PC-9 (cell line): ENCODE measurements at regions not wholly inside any gene's neighbourhood (a gene's known extent, or its start where the extent isn't known, plus 50 kb on each side); places are given as distances from the start of the nearest gene placed in this dataset.

Experiments used
- BruUV-seq: library from RNA; stranded (reverse); fragments of 400-500 nt; replicated peaks from 2 replicates; lab custom pipeline; 2021; lab: Mats Ljungman, UMichigan
- CTCF ChIA-PET: fragments of 300-600 bp; sonication (Branson Sonifier 250); formaldehyde crosslinking; loops from one replicate; lab custom pipeline; 2022; ENCODE audit warnings: antibody characterized with exemption; lab: Charles Lee
- POLR2A ChIA-PET: fragments of 300-600 bp; sonication (Branson Sonifier 250); formaldehyde crosslinking; loops from one replicate; lab custom pipeline; 2022; ENCODE audit warnings: antibody characterized with exemption; ENCODE audit not compliant: unreplicated experiment; lab: Charles Lee
- DNase-seq, 2 experiments: peaks; one replicate each; pipeline versions ENCODE4 v3.0.0 to v3.0.0-alpha.2; 2015 to 2022; ENCODE audit warnings: mixed read lengths in 1 of 2
- H2AFZ ChIP-seq: fragments of 200-600 bp; sonication (generic); 2 replicates; pipeline ENCODE4 v1.8.1; 2017; ENCODE audit warnings: antibody characterized with exemption
- H3F3A ChIP-seq: fragments of 200-600 bp; sonication (generic); 2 replicates; pipeline ENCODE4 v1.8.1; 2017; ENCODE audit warnings: antibody characterized with exemption, mild to moderate bottlenecking, low read depth; ENCODE audit not compliant: insufficient read depth
- H3K27ac ChIP-seq: fragments of 200-600 bp; sonication (generic); 2 replicates; pipeline ENCODE4 v1.6.1; 2016; ENCODE audit warnings: mixed run types
- H3K27me3 ChIP-seq: fragments of 200-600 bp; sonication (generic); 2 replicates; pipeline ENCODE4 v1.6.1; 2016; ENCODE audit warnings: low read depth, mixed run types; ENCODE audit not compliant: insufficient read depth
- H3K36me3 ChIP-seq: fragments of 200-600 bp; sonication (generic); 2 replicates; pipeline ENCODE4 v1.6.1; 2016; ENCODE audit warnings: low read depth, mixed run types
- H3K4me1 ChIP-seq: fragments of 200-600 bp; sonication (generic); replicated peaks from 2 replicates; pipeline ENCODE4 v1.6.1; 2016; ENCODE audit warnings: mixed run types; ENCODE audit not compliant: insufficient read depth
- H3K4me2 ChIP-seq: fragments of 200-600 bp; sonication (generic); 2 replicates; pipeline ENCODE4 v1.6.1; 2017; ENCODE audit warnings: mixed run types
- H3K4me3 ChIP-seq: fragments of 200-600 bp; sonication (generic); 2 replicates; pipeline ENCODE4 v1.6.1; 2016; ENCODE audit warnings: mixed run types
- H3K79me2 ChIP-seq: fragments of 200-600 bp; sonication (generic); 2 replicates; pipeline ENCODE4 v1.6.1; 2017; ENCODE audit warnings: low read depth, mixed run types
- H3K9me2 ChIP-seq: fragments of 200-600 bp; sonication (generic); 2 replicates; pipeline ENCODE4 v1.8.1; 2017; ENCODE audit warnings: mild to moderate bottlenecking; ENCODE audit not compliant: insufficient read depth
- H3K9me3 ChIP-seq: fragments of 200-600 bp; sonication (generic); 2 replicates; pipeline ENCODE4 v1.8.1; 2016; ENCODE audit warnings: low read depth; ENCODE audit not compliant: insufficient read depth
- H4K20me1 ChIP-seq: fragments of 200-600 bp; sonication (generic); 2 replicates; pipeline ENCODE4 v1.8.1; 2017; ENCODE audit not compliant: insufficient read depth
- CTCF ChIP-seq: fragments of 200-600 bp; sonication (generic); conservative IDR thresholded peaks from 2 replicates; pipeline ENCODE4 v1.6.1; 2017; ENCODE audit warnings: mixed run types, antibody characterized with exemption, mild to moderate bottlenecking, moderate library complexity
- EZH2 ChIP-seq: fragments of 200-600 bp; sonication (generic); IDR thresholded peaks from 2 replicates; pipeline ENCODE4 v1.8.0; 2017; ENCODE audit warnings: antibody characterized with exemption, low read depth
- intact Hi-C: fragments of 100-400 bp; cut with micrococcal nuclease; formaldehyde crosslinking; loops from one replicate; pipeline ENCODE4 v1.10.0; 2022; ENCODE audit not compliant: unreplicated experiment

- no peak overlapping the region for H3K4me3 ChIP-seq
- H3K9me2 ChIP-seq = no peaks in the 10 kb centered on the region
- POLR2A ChIA-PET = no interaction called here
- no peaks in the 10 kb centered on the region for H3K9me3 ChIP-seq
- no peaks in the 10 kb centered on the region for H3F3A ChIP-seq
- H3K4me1 ChIP-seq = no peaks in the 10 kb centered on the region
- no peak overlapping the region for H3K27ac ChIP-seq
- H3K79me2 ChIP-seq = no peaks in the 10 kb centered on the region
- H2AFZ ChIP-seq = no peak overlapping the region
- intact Hi-C loops = no loop called here
- no peaks in the 10 kb centered on the region for H4K20me1 ChIP-seq
- DNase-seq = no peak
- no peak for TF ChIP-seq EZH2
- no peak for TF ChIP-seq CTCF
- H3K4me2 ChIP-seq = no peak overlapping the region
- no peaks in the 10 kb centered on the region for H3K27me3 ChIP-seq
- CTCF ChIA-PET = no interaction called here
- H3K36me3 ChIP-seq = no peaks in the 10 kb centered on the region
- BruUV-seq = no TSS peak
Measured at GRCh38 chr18:41526054-41526453, 429.0 kb upstream of the PIK3C3 start.

GRCh38 chr18:41524674-41525470 lies 430.2 kb upstream of the PIK3C3 start:
- Histone ChIP-seq H3F3A (no peaks in the 10 kb centered on the region), H2AFZ (no peak overlapping the region), H3K27me3 (no peaks in the 10 kb centered on the region), H3K79me2 (no peaks in the 10 kb centered on the region), H3K9me3 (no peaks in the 10 kb centered on the region), H3K36me3 (no peaks in the 10 kb centered on the region), H3K4me2 (no peak overlapping the region), H3K4me1 (no peaks in the 10 kb centered on the region), H3K4me3 (no peak overlapping the region), H4K20me1 (no peaks in the 10 kb centered on the region), H3K9me2 (no peaks in the 10 kb centered on the region), H3K27ac (no peak overlapping the region)
- CTCF ChIA-PET = no interaction called here
- DNase-seq = no peak
- TF ChIP-seq CTCF (no peak), EZH2 (no peak)
- no TSS peak for BruUV-seq
- POLR2A ChIA-PET = no interaction called here
- intact Hi-C loops = no loop called here

GRCh38 chr18:41517142-41517541 lies 437.9 kb upstream of the PIK3C3 start:
- Histone ChIP-seq H2AFZ (no peak overlapping the region), H4K20me1 (no peaks in the 10 kb centered on the region), H3K79me2 (no peaks in the 10 kb centered on the region), H3K4me3 (no peak overlapping the region), H3K27me3 (no peaks in the 10 kb centered on the region), H3K9me2 (no peaks in the 10 kb centered on the region), H3K4me2 (no peak overlapping the region), H3K9me3 (no peaks in the 10 kb centered on the region), H3K4me1 (no peaks in the 10 kb centered on the region), H3K36me3 (no peaks in the 10 kb centered on the region), H3K27ac (no peak overlapping the region), H3F3A (no peaks in the 10 kb centered on the region)
- ChIA-PET CTCF (no interaction called here), POLR2A (no interaction called here)
- no peak for TF ChIP-seq EZH2
- TF ChIP-seq CTCF = no peak
- no peak for DNase-seq
- intact Hi-C loops = no loop called here
- BruUV-seq = no TSS peak
